Left lung (tissue), 4 donors: ENCODE measurements at regions not wholly inside any gene's neighbourhood (a gene's known extent, or its start where the extent isn't known, plus 50 kb on each side); places are given as distances from the start of the nearest gene placed in this dataset.

Experiments used
- ATAC-seq: fragments of 200-7000 bp; cut with Tn5 transposase; one replicate; pipeline ENCODE4 v1.9.1; 2020; ENCODE audit warnings: moderate library complexity
- DNase-seq, 4 donors: peaks; one replicate each; pipeline ENCODE4 v3.0.0-alpha.2; 2013 to 2020
- H3K27ac ChIP-seq, 2 donors: fragments of 200-600 bp; sonication (generic) in 1 of 2; one replicate each; pipeline versions ENCODE4 v1.5.0 to v1.8.0; 2020 to 2021
- H3K27me3 ChIP-seq, 2 donors: fragments of 200-600 bp; sonication (generic) in 1 of 2; one replicate each; pipeline versions ENCODE4 v1.5.0 to v1.8.0; 2020 to 2021
- H3K36me3 ChIP-seq, 2 donors: fragments of 200-600 bp; sonication (generic) in 1 of 2; one replicate each; pipeline versions ENCODE4 v1.5.0 to v1.8.0; 2020 to 2021
- H3K4me1 ChIP-seq, 2 donors: fragments of 200-600 bp; one replicate each; pipeline ENCODE4 v1.8.0; 2021
- H3K4me3 ChIP-seq, 2 donors: fragments of 200-600 bp; sonication (generic) in 1 of 2; one replicate each; pipeline versions ENCODE4 v1.5.0 to v1.8.0; 2020 to 2021; ENCODE audit warnings: mild to moderate bottlenecking in 1 of 2
- H3K9me3 ChIP-seq, 2 donors: fragments of 200-600 bp; sonication (generic) in 1 of 2; one replicate each; pipeline versions ENCODE4 v1.5.0 to v1.8.0; 2020 to 2021
- intact Hi-C, 2 donors: fragments of 100-400 bp; cut with DNase I; formaldehyde crosslinking; loops; one replicate each; pipeline versions ENCODE4 v1.11.2 to v1.14.2; 2022
- TF ChIP-seq, protein P1 (sequence below), 2 donors: fragments of 200-600 bp; sonication (generic) in 1 of 2; IDR thresholded peaks; one replicate each; pipeline versions ENCODE4 v1.5.0 to v1.8.0; 2021; ENCODE audit warnings: antibody characterized with exemption in 2 of 2
- donor health status: DM: no; HTN: yes; CAD: no.
- donor health status: DM: no; HTN: no; CAD: no.

DNA sequence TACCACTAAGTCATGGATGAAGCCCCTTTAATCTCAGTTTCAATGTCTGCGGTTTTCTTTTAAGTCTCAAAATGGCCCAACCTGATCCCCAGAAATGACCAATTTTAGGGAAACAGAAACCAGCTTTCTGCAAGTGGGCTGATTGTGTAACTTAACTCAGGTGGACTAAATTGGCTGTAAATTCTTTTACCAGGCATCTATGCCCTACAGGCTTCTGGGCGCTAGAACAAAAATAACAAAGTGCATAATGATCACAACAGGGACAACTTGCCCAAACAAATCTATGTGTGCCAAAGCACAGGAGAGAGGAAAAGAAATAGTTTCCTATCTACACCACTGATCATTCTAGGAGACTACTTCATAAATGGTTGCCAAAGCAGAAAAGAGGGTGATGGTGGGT lies 112.3 kb upstream of the SETBP1 start:
- H3K9me3 ChIP-seq = no peaks in the 10 kb centered on the region
- intact Hi-C loops = no loop called here
- ATAC-seq (no peak), DNase-seq (no peak)
- no peaks in the 10 kb centered on the region for H3K4me1 ChIP-seq
- TF ChIP-seq, protein P1, sequence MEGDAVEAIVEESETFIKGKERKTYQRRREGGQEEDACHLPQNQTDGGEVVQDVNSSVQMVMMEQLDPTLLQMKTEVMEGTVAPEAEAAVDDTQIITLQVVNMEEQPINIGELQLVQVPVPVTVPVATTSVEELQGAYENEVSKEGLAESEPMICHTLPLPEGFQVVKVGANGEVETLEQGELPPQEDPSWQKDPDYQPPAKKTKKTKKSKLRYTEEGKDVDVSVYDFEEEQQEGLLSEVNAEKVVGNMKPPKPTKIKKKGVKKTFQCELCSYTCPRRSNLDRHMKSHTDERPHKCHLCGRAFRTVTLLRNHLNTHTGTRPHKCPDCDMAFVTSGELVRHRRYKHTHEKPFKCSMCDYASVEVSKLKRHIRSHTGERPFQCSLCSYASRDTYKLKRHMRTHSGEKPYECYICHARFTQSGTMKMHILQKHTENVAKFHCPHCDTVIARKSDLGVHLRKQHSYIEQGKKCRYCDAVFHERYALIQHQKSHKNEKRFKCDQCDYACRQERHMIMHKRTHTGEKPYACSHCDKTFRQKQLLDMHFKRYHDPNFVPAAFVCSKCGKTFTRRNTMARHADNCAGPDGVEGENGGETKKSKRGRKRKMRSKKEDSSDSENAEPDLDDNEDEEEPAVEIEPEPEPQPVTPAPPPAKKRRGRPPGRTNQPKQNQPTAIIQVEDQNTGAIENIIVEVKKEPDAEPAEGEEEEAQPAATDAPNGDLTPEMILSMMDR (IDR thresholded peaks at IDR 0.05) = no peak
- no peak overlapping the region for H3K27ac ChIP-seq
- no peaks in the 10 kb centered on the region for H3K27me3 ChIP-seq
- no peaks in the 10 kb centered on the region for H3K36me3 ChIP-seq
- no peak overlapping the region for H3K4me3 ChIP-seq

DNA sequence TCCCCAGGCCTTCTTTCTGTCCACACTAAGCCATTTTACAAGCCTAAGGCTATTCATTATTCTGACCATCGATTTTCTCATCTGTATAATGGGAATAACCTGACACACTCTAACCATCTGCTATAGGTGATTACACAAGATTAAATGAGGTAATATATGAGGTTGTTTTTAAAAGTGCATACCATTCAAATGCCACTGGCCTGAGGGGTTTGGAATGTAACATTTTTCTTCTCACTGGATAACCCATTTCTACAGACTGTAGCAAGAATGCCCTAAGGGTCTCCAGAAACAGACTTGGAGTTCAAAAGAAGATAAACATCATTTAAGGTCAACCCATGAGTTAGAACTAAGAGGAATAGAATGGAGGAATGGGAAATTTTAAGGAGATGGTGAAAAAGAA lies 111.7 kb upstream of the SETBP1 start:
- no peaks in the 10 kb centered on the region for H3K36me3 ChIP-seq
- no peak overlapping the region for H3K4me3 ChIP-seq
- H3K27ac ChIP-seq = no peak overlapping the region
- intact Hi-C loops = no loop called here
- no peaks in the 10 kb centered on the region for H3K4me1 ChIP-seq
- H3K9me3 ChIP-seq = no peaks in the 10 kb centered on the region
- DNase-seq (no peak), ATAC-seq (no peak)
- TF ChIP-seq, protein P1 (IDR thresholded peaks at IDR 0.05) = no peak
- H3K27me3 ChIP-seq = no peaks in the 10 kb centered on the region

DNA sequence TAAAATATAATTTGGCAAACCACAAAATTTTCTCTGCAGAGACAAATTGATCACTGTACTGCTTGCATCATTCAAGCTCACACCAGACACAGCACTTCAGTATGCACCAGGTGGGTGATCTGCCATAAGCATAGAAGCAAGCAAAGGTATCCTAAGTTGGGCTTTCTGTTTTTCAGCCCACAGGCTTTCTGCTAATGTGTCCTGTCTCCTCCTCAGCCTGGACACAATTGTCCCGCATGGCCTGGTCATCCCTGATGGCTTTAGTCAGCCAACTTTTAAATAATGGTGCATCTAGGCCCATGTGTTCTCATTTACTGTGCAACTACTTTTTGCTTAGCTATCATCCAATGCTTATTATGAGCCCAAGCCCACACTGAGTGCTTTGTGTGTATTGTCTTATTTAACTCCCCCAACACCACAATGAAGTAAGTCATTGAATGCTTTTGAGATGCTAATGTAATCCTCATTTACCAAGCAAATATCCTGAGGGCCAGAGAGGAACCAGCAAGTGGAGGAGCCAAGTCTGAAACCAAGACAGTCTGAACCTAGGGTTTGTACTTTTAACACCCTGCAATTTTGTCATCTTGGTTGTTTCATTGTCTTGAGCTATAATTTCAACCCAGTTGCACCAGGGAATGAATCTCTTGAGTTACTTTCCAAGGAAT lies 111.2 kb upstream of the SETBP1 start:
- ATAC-seq = no peak

DNA sequence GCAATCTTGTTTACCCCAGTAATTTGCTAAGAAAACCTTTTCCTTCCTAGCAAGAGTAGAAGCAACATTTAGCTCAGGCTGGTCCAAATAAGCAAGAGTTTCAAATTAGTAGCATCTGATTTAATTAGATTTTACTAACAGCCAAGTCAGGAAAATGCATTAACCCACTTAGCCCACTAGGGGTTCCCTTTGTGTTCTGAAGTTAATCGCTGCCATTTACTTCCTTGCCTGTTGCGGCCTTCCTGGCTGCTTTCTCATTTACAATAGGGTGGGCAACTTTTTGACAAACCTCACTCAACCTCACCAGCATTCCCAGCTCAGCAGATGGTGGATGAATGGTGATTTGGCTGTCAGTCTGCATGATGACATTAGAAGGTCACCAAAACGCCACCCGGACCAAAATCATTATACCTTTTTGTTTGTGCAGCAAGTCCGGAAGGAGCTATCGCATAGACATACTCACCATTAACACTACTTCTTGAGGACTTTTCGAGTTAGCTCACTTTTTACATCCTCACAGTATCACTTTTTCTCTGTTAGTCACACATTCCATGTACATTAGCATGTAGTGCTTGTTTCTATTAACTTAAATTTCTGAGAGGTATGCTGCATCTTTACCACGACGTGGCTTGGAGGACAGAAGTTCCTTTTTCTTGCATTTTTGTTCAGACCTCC lies 101.5 kb upstream of the SETBP1 start:
- ATAC-seq (peak; percentile 48), DNase-seq (no peak)
- Histone ChIP-seq H3K27me3 (no peaks in the 10 kb centered on the region), H3K27ac (no peak overlapping the region), H3K36me3 (no peaks in the 10 kb centered on the region), H3K4me1 (no peaks in the 10 kb centered on the region), H3K4me3 (no peak overlapping the region), H3K9me3 (no peaks in the 10 kb centered on the region)
- intact Hi-C loops = no loop called here
- TF ChIP-seq, protein P1 (IDR thresholded peaks at IDR 0.05) = peak; percentile 2 to 52

More for the DNA sequence above, 111.2 kb upstream of the SETBP1 start:
- Histone ChIP-seq H3K27me3 (no peaks in the 10 kb centered on the region), H3K4me3 (no peak overlapping the region), H3K4me1 (no peaks in the 10 kb centered on the region), H3K36me3 (no peaks in the 10 kb centered on the region), H3K27ac (no peak overlapping the region), H3K9me3 (no peaks in the 10 kb centered on the region)
- TF ChIP-seq, protein P1 (IDR thresholded peaks at IDR 0.05) = no peak
- intact Hi-C loops = no loop called here
- no peak for DNase-seq

DNA sequence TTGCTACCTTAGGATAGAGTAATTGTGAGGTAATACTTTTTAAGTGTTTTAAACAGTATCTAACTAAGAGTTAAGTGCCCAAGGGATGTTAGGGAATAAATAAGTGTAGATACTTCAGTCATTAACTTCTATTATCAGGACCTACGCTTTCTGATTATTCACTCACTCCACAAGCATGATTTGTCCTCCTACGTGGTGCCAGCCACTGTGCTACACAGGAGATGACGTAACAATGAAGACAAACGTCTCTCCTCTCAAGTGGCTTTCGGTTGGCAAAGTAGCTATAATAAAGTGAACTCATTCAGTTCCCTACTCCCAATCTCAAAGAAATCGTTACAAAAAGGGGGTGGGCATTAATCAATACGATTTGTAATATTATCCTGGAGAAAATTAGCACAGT lies 100.9 kb upstream of the SETBP1 start:
- Histone ChIP-seq H3K4me1 (no peaks in the 10 kb centered on the region), H3K36me3 (no peaks in the 10 kb centered on the region), H3K27ac (no peak overlapping the region), H3K27me3 (no peaks in the 10 kb centered on the region), H3K9me3 (no peaks in the 10 kb centered on the region), H3K4me3 (no peak overlapping the region)
- intact Hi-C loops = no loop called here
- ATAC-seq (no peak), DNase-seq (no peak)
- TF ChIP-seq, protein P1 (IDR thresholded peaks at IDR 0.05) = no peak
